Medulla oblongata (tissue), 1 donor: ENCODE measurements at regions not wholly inside any gene's neighbourhood (a gene's known extent, or its start where the extent isn't known, plus 50 kb on each side); places are given as distances from the start of the nearest gene placed in this dataset.
A peak's percentile ranks its signal among the peaks of the same experiment; 100 is the strongest.

Experiments used
- DNase-seq: peaks from one replicate; pipeline ENCODE4 v3.0.0-alpha.2; 2015; ENCODE audit errors: extremely low spot score

- DNase-seq, result no peak
Observed at GRCh38 chr4:11496351-11496829, 67.7 kb upstream of the HS3ST1 start.

DNA sequence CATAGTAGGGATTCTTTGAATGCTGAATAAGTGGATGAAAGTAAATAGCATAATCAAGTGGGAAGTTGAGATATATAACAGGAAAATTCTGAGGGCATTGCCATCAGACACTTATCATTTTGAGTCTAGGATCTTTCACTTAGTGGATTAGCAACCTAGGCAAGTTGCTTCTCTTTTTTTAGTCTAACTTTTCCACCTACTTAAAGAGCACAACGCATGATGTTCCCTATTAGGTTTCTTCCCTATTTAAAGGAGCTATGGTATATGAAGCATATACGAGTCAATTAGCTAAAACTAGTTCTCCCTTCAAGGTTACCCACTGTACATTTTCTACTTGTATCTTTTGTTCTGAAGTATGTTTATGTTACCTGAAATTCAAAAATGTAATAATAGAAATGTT is 67.1 kb upstream of the HS3ST1 start:
- DNase-seq, result no peak

- DNase-seq, result no peak
Observed at GRCh38 chr4:11495291-11495690, 66.6 kb upstream of the HS3ST1 start.

GRCh38 chr4:11494232-11494631 is 65.5 kb upstream of the HS3ST1 start:
- no peak for DNase-seq

DNA sequence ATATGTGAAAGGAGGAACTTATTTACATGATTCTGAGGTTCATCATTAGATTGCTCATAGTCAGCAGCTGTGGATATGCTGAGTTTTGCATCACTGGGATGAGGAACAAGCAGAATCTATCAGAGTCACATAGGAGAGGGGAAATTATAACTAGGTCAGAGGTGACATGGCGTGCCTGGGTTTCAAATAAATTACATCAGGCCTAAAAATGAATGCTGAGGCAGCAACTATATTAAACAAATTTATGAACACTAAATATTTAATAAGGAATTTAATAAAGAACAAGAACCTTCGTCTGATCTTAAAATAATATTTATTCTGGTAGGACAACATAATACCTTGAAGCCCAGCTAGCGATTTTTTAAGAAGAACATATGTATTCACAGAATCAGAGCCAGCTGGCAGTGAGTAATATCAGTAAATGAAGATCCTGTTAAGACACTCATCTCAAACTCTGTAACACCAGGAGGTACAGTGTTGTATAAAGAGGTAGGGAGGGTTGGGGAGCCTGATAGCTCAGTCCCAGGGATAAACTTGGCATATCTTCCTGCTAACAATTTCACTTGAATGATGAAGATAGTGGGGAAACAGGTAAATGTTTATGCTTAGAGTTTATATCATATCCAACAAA is 60.9 kb upstream of the HS3ST1 start:
- DNase-seq, result peak; percentile 37

DNA sequence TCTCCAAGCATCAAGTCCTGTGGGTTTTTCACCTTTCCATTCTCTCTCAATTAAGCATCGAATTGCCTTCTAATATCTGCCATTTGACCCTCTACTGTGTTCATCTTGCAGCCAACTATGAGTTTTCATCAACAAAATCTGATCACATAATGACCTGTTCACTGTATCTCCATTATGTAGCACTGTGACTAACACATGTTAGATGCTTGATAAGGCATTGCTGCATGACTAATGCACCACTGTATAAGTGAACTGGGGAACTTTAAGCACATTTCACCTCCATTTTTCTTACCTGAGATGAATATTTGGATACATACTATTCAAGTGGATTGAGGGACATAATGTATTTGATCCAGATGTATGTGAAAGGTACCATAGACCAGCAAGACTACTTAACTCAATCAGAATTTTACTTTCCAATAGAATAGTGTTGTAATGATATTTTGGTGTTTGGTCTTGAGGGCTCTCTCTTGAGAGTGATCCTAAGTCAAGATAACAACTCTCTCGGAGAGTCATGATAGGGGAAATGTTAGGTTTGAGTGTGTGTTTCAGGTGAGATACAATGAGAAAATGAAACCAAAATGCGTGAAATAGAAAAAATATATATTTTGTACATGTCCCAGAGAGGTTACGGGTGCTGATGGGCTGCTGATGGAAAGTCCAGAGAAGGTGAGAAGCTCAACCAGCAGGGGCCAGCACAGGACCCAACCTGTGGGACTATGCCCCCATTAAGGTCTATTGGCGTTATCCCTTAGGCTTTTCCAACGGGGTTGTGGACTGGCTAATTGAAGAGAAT is 60.2 kb upstream of the HS3ST1 start:
- DNase-seq, result no peak

DNA sequence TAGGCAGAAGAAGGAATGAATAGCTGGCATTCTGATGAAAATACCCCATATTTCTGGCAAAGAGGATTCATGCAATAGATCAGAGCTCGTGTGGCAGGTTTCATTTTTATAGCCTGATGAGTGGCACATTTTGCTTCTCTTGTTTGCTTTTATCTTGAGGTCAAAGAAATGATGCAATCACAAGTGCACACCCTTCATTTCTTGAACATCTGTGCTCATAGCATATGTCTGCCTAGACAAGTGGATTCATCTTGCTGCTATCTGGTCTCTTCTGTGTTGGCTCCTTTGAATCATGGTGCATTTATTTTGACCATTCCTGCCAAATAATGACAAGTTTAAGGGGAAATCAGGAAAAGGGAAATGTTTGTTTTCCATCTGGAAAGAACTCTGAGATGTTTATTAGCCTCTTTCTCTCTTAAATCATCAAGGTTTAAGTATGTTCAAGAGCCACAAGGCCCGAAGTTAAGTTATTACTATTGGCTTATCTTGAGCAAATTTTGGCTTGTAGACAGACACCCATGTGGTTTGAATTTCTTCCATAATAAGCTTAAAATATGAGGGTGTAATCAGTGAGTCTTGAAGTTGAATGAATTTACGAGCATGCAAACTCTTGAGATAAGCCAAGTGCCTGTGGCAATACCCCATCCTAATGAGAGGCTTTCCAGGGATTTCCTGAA is 59.3 kb upstream of the HS3ST1 start:
- DNase-seq, result no peak

GRCh38 chr4:11487139-11487538 is 58.4 kb upstream of the HS3ST1 start:
- no peak for DNase-seq

- no peak for DNase-seq
Observed at GRCh38 chr4:11485926-11486325, 57.2 kb upstream of the HS3ST1 start.

GRCh38 chr4:11484531-11484930 is 55.8 kb upstream of the HS3ST1 start:
- no peak for DNase-seq

- no peak for DNase-seq
Observed at GRCh38 chr4:11483046-11483445, 54.4 kb upstream of the HS3ST1 start.

DNA sequence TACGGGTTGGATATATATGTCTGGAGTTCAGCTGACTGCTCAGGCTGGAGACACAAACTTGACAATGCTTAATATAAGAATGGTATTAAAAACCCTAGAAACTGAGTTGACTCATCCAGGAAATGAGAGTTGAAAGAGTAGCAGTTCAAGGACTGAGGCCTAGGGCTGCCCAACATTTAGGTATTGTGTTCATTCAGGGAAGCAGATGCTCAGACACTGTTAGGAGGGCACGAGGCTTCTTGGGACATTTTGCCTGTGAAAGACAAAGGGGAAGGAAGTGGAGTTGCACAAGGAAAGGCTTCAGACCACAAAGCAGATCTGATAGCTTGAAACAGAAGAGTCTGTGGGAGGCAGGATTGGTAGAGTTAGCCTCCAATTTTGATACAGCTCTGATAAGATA is 52.0 kb upstream of the HS3ST1 start:
- DNase-seq, result peak; percentile 88
